ENCODE measurements at regions not wholly inside any gene's neighbourhood (a gene's known extent, or its start where the extent isn't known, plus 50 kb on each side); places are given as distances from the start of the nearest gene placed in this dataset.

DNA sequence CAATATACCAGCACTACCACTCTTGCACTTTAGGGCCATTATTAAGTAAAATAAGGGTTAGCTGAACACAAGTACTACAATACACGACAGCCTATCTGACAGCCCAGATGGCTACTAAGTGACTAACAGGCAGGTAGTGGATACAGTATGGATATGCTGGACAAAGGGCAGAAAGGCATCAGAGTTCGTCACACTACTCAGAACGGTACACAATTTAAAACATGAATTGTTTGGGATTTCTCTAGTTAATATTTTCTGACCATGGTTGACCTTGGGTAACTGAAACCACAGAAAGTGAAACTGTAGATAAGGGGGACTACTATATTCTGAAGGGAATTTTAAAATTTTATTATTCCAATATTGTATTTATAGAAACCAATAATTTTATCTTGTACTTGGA lies 101.3 kb upstream of the SKAP2 start:
- 88% methylated on average over 3 of the region's 3 CpGs; no CpG with 5 or more reads in 1 of the 2 experiments for WGBS, 2 experiments (ENCODE audit: extremely low coverage in 1 of 2, insufficient coverage in 1 of 2, insufficient read length in 1 of 2, insufficient replicate concordance in 2 of 2, low coverage in 1 of 2, low lambda C conversion rate in 2 of 2, missing lambda C conversion rate in 1 of 2)
- H2BK120ac ChIP-seq (replicated peaks; ENCODE audit: low read depth, low read length) = no peak overlapping the region
- H2BK15ac ChIP-seq (ENCODE audit: low read length) = no peak overlapping the region
- H3K36me3 ChIP-seq (ENCODE audit: control insufficient read depth in 2 of 4, insufficient read depth in 4 of 4, low read length in 3 of 4) = no peaks in the 10 kb centered on the region
- no peak overlapping the region for H3K18ac ChIP-seq (ENCODE audit: extremely low read depth, low read length)
- POLR2A ChIA-PET (ENCODE audit: partially characterized antibody) = no interaction called here
- H4K20me1 ChIP-seq (replicated peaks in 1 of 2; ENCODE audit: control insufficient read depth in 1 of 2, insufficient read depth in 2 of 2, low read length in 2 of 2) = no peaks in the 10 kb centered on the region
- no peak overlapping the region for H2AK5ac ChIP-seq (ENCODE audit: low read depth, low read length)
- no peak overlapping the region for H2BK5ac ChIP-seq (ENCODE audit: low read depth, low read length)
- H3K27me3 ChIP-seq (replicated peaks in 1 of 4; ENCODE audit: control insufficient read depth in 3 of 4, extremely low read depth in 1 of 4, insufficient read depth in 3 of 4, low read length in 3 of 4) = no peaks in the 10 kb centered on the region
- H3K23me2 ChIP-seq (ENCODE audit: low read depth, low read length) = peaks cover 2% of the 10 kb centered on the region; the same call in 1 of the 2 replicates
- no peak for DNase-seq (ENCODE audit: low read depth in 1 of 2, low spot score in 2 of 2)
- no peak overlapping the region for H4K91ac ChIP-seq (replicated peaks; ENCODE audit: insufficient read length, low read length)
- no peaks in the 10 kb centered on the region for H3K79me2 ChIP-seq (ENCODE audit: control insufficient read depth in 1 of 2, insufficient read depth in 2 of 2, low read length in 2 of 2)
- H3K4me1 ChIP-seq (replicated peaks in 1 of 4; ENCODE audit: control insufficient read depth in 3 of 4, insufficient read depth in 4 of 4, low read length in 3 of 4) = no peaks in the 10 kb centered on the region
- no peak overlapping the region for H2AFZ ChIP-seq (ENCODE audit: low read length)
- no peak overlapping the region for H3K4ac ChIP-seq (replicated peaks; ENCODE audit: insufficient read length, low read depth, low read length)
- no peak overlapping the region for H3K14ac ChIP-seq (ENCODE audit: insufficient read length)
- H3K79me1 ChIP-seq (ENCODE audit: low read depth, low read length) = no peaks in the 10 kb centered on the region
- no peak for FAIRE-seq
- no peak overlapping the region for H3K27ac ChIP-seq (ENCODE audit: low read depth, low read length)
- H3K9ac ChIP-seq (replicated peaks in 1 of 4; ENCODE audit: extremely low read depth in 1 of 4, low read depth in 3 of 4, low read length in 3 of 4) = no peak overlapping the region
- H2BK12ac ChIP-seq (ENCODE audit: low read depth, low read length) = no peak overlapping the region
- no peaks in the 10 kb centered on the region for H3K9me3 ChIP-seq (ENCODE audit: insufficient read depth in 2 of 2, low read depth in 1 of 2, low read length in 1 of 2)
- H2BK20ac ChIP-seq (ENCODE audit: low read length) = no peak overlapping the region
- H4K5ac ChIP-seq (ENCODE audit: insufficient read length, low read depth, low read length) = no peak overlapping the region
- CTCF ChIA-PET (ENCODE audit: partially characterized antibody) = interaction anchor here (0.6 kb wide), 1 partner anchor 1895 kb away, joined by 4 read pairs; no protein-coding TSS in a partner anchor
- H3K23ac ChIP-seq (ENCODE audit: insufficient read length) = no peak overlapping the region
- no peak overlapping the region for H3K56ac ChIP-seq (replicated peaks; ENCODE audit: insufficient read length, low read depth, low read length)
- H4K8ac ChIP-seq (ENCODE audit: extremely low read depth, insufficient read depth, low read length) = no peak overlapping the region
- H3K4me2 ChIP-seq (ENCODE audit: insufficient read depth in 1 of 2, low read depth in 2 of 2, low read length in 2 of 2) = no peak overlapping the region
- H3K4me3 ChIP-seq (ENCODE audit: extremely low read depth in 1 of 4, insufficient read depth in 2 of 4, low read depth in 3 of 4, low read length in 4 of 4) = no peak overlapping the region
- TF ChIP-seq TEAD4 (IDR thresholded peaks at IDR 0.05; ENCODE audit: low read depth, low read length) = no peak
- TF ChIP-seq NRF1 (IDR thresholded peaks at IDR 0.05; ENCODE audit: low read depth, low read length) = no peak
- no peak for TF ChIP-seq SP2 (IDR thresholded peaks at IDR 0.05; ENCODE audit: low read length)
- TF ChIP-seq CEBPB (IDR thresholded peaks at IDR 0.05; ENCODE audit: low read depth, low read length) = no peak
- TF ChIP-seq TBP (IDR thresholded peaks at IDR 0.05; ENCODE audit: low read depth, low read length) = no peak
- no peak for TF ChIP-seq RNF2 (IDR thresholded peaks at IDR 0.05; ENCODE audit: borderline replicate concordance, low read depth, low read length, missing control alignments, poor library complexity, severe bottlenecking)
- TF ChIP-seq RBBP5 (IDR thresholded peaks at IDR 0.05; ENCODE audit: borderline replicate concordance, low read depth, low read length) = no peak
- no peak for TF ChIP-seq MAFK (IDR thresholded peaks at IDR 0.05; ENCODE audit: low read depth, low read length)
- TF ChIP-seq FOSL1 (IDR thresholded peaks at IDR 0.05; ENCODE audit: insufficient read depth, low read depth, low read length) = no peak
- no peak for TF ChIP-seq ZNF274 (IDR thresholded peaks at IDR 0.05; ENCODE audit: borderline replicate concordance, extremely low read depth, low read length)
- TF ChIP-seq SP4 (IDR thresholded peaks at IDR 0.05; ENCODE audit: low read length) = no peak
- TF ChIP-seq EZH2 (IDR thresholded peaks at IDR 0.05; ENCODE audit: low read depth, low read length, severe bottlenecking) = no peak
- no peak for TF ChIP-seq KDM1A (IDR thresholded peaks at IDR 0.05; ENCODE audit: borderline replicate concordance, low read length)
- TF ChIP-seq CREB1 (IDR thresholded peaks at IDR 0.05) = no peak
- no peak for TF ChIP-seq CTBP2 (IDR thresholded peaks at IDR 0.05; ENCODE audit: borderline replicate concordance, insufficient read depth, insufficient read length, low read length)
